ENCODE measurements at regions not wholly inside any gene's neighbourhood (a gene's known extent, or its start where the extent isn't known, plus 50 kb on each side); places are given as distances from the start of the nearest gene placed in this dataset.

GRCh38 chr2:64820901-64821300 is 167.2 kb upstream of the SERTAD2 start:
- no peaks in the 10 kb centered on the region for H3K9me3 ChIP-seq (ENCODE audit: insufficient read depth, low read length)
- no peak overlapping the region for H3K9ac ChIP-seq (ENCODE audit: low read length)
- no peaks in the 10 kb centered on the region for H3K79me2 ChIP-seq (ENCODE audit: low read length)
- no peak overlapping the region for H2AFZ ChIP-seq (ENCODE audit: low read depth, low read length)
- H3K4me3 ChIP-seq (ENCODE audit: low read length), result no peak overlapping the region
- H4K20me1 ChIP-seq (ENCODE audit: insufficient read depth, low read length), result no peaks in the 10 kb centered on the region
- H3K27me3 ChIP-seq (ENCODE audit: low read depth, low read length), result no peaks in the 10 kb centered on the region
- peak overlapping the region; percentile 86; the same call in 1 of the 2 replicates for H3K4me2 ChIP-seq (ENCODE audit: low read length)
- TF ChIP-seq CTCF (IDR thresholded peaks at IDR 0.05; ENCODE audit: low read depth, low read length), result no peak
- TF ChIP-seq EZH2phosphoT487 (IDR thresholded peaks at IDR 0.05; ENCODE audit: low read depth), result no peak
- H3K36me3 ChIP-seq (replicated peaks; ENCODE audit: low read depth, low read length), result no peaks in the 10 kb centered on the region
- no peak overlapping the region; the same call in 1 of the 2 replicates for H3K27ac ChIP-seq (ENCODE audit: low read length)
- H3K4me1 ChIP-seq (ENCODE audit: low read length), result peaks cover 48% of the 10 kb centered on the region

GRCh38 chr2:64823794-64824193 is 165.4 kb upstream of the SLC1A4 start:
- peaks cover 52% of the 10 kb centered on the region for H3K4me1 ChIP-seq (ENCODE audit: low read length)
- H3K9me3 ChIP-seq (ENCODE audit: insufficient read depth, low read length), result no peaks in the 10 kb centered on the region
- no peaks in the 10 kb centered on the region for H3K36me3 ChIP-seq (replicated peaks; ENCODE audit: low read depth, low read length)
- H4K20me1 ChIP-seq (ENCODE audit: insufficient read depth, low read length), result no peaks in the 10 kb centered on the region
- no peaks in the 10 kb centered on the region for H3K79me2 ChIP-seq (ENCODE audit: low read length)
- H2AFZ ChIP-seq (ENCODE audit: low read depth, low read length), result no peak overlapping the region
- no peak for TF ChIP-seq CTCF (IDR thresholded peaks at IDR 0.05; ENCODE audit: low read depth, low read length)
- TF ChIP-seq EZH2phosphoT487 (IDR thresholded peaks at IDR 0.05; ENCODE audit: low read depth), result no peak
- H3K27me3 ChIP-seq (ENCODE audit: low read depth, low read length), result no peaks in the 10 kb centered on the region
- no peak overlapping the region for H3K27ac ChIP-seq (ENCODE audit: low read length)
- no peak overlapping the region for H3K4me3 ChIP-seq (ENCODE audit: low read length)
- H3K9ac ChIP-seq (ENCODE audit: low read length), result no peak overlapping the region
- H3K4me2 ChIP-seq (ENCODE audit: low read length), result no peak overlapping the region

GRCh38 chr2:64825831-64826491 is 163.2 kb upstream of the SLC1A4 start:
- TF ChIP-seq EZH2phosphoT487 (IDR thresholded peaks at IDR 0.05; ENCODE audit: low read depth) (no peak), CTCF (IDR thresholded peaks at IDR 0.05; ENCODE audit: low read depth, low read length) (no peak)
- H3K4me3 ChIP-seq (ENCODE audit: low read length), result peak overlapping the region; percentile 41
- peaks cover 34% of the 10 kb centered on the region for H3K4me1 ChIP-seq (ENCODE audit: low read length)
- H2AFZ ChIP-seq (ENCODE audit: low read depth, low read length), result peak overlapping the region; percentile 72
- H3K36me3 ChIP-seq (replicated peaks; ENCODE audit: low read depth, low read length), result no peaks in the 10 kb centered on the region
- H3K79me2 ChIP-seq (ENCODE audit: low read length), result no peaks in the 10 kb centered on the region
- no peaks in the 10 kb centered on the region for H3K9me3 ChIP-seq (ENCODE audit: insufficient read depth, low read length)
- peak overlapping the region; percentile 78 for H3K4me2 ChIP-seq (ENCODE audit: low read length)
- no peak overlapping the region; the same call in 1 of the 2 replicates for H3K9ac ChIP-seq (ENCODE audit: low read length)
- no peaks in the 10 kb centered on the region for H3K27me3 ChIP-seq (ENCODE audit: low read depth, low read length)
- H4K20me1 ChIP-seq (ENCODE audit: insufficient read depth, low read length), result no peaks in the 10 kb centered on the region
- H3K27ac ChIP-seq (ENCODE audit: low read length), result peak overlapping the region; percentile 41

- Histone ChIP-seq H3K36me3 (replicated peaks; ENCODE audit: low read depth, low read length) (no peaks in the 10 kb centered on the region), H3K79me2 (ENCODE audit: low read length) (no peaks in the 10 kb centered on the region), H4K20me1 (ENCODE audit: insufficient read depth, low read length) (no peaks in the 10 kb centered on the region), H3K27ac (ENCODE audit: low read length) (no peak overlapping the region), H3K4me2 (ENCODE audit: low read length) (no peak overlapping the region), H3K9ac (ENCODE audit: low read length) (no peak overlapping the region), H3K4me1 (ENCODE audit: low read length) (peaks cover 39% of the 10 kb centered on the region), H3K9me3 (ENCODE audit: insufficient read depth, low read length) (no peaks in the 10 kb centered on the region), H3K4me3 (ENCODE audit: low read length) (no peak overlapping the region), H2AFZ (ENCODE audit: low read depth, low read length) (no peak overlapping the region), H3K27me3 (ENCODE audit: low read depth, low read length) (no peaks in the 10 kb centered on the region)
- TF ChIP-seq EZH2phosphoT487 (IDR thresholded peaks at IDR 0.05; ENCODE audit: low read depth) (no peak), CTCF (IDR thresholded peaks at IDR 0.05; ENCODE audit: low read depth, low read length) (no peak)
Measured at GRCh38 chr2:64826703-64827102, 162.5 kb upstream of the SLC1A4 start.
